ENCODE measurements at regions not wholly inside any gene's neighbourhood (a gene's known extent, or its start where the extent isn't known, plus 50 kb on each side); places are given as distances from the start of the nearest gene placed in this dataset.

DNA sequence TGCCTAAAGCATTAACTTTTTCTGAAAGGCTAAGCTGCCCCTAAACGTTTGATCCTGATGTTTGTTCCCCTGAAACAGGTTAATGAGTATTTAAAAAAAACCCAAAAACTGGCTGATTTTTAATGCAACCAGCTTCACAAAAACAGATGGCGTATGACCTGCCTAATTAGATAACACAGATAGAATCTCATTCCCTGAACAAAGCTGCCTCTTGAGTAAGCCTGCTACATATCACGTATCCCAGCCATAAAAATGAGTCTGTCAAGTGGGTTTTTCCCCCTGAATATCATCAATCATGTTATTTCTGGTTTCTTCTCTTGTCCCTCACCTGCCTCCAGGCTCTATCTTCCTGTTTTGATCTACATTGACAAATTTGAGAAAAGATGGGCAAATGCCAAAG is 154.2 kb upstream of the FAM9B start:
- Histone ChIP-seq H3K9me3 (no peaks in the 10 kb centered on the region), H3K36me3 (no peaks in the 10 kb centered on the region), H3K27ac (no peak overlapping the region), H3K4me1 (no peaks in the 10 kb centered on the region), H3K27me3 (replicated peaks in 1 of 7) (peaks cover 0 to 11% (median 0%) of the 10 kb centered on the region in 7 donors), H3K4me3 (no peak overlapping the region)
- intact Hi-C loops (cut with DNase I; ENCODE audit: low total_unique reads), result no loop called here
- DNase-seq, result no peak
- WGBS, 5 donors, result 65 to 86% (median 76%) methylated on average over 3 of the region's 3 CpGs
- TF ChIP-seq POLR2AphosphoS5 (IDR thresholded peaks at IDR 0.05), result no peak
- no peak for TF ChIP-seq POLR2A (IDR thresholded peaks at IDR 0.05)
- TF ChIP-seq, protein P1, sequence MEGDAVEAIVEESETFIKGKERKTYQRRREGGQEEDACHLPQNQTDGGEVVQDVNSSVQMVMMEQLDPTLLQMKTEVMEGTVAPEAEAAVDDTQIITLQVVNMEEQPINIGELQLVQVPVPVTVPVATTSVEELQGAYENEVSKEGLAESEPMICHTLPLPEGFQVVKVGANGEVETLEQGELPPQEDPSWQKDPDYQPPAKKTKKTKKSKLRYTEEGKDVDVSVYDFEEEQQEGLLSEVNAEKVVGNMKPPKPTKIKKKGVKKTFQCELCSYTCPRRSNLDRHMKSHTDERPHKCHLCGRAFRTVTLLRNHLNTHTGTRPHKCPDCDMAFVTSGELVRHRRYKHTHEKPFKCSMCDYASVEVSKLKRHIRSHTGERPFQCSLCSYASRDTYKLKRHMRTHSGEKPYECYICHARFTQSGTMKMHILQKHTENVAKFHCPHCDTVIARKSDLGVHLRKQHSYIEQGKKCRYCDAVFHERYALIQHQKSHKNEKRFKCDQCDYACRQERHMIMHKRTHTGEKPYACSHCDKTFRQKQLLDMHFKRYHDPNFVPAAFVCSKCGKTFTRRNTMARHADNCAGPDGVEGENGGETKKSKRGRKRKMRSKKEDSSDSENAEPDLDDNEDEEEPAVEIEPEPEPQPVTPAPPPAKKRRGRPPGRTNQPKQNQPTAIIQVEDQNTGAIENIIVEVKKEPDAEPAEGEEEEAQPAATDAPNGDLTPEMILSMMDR (IDR thresholded peaks at IDR 0.05 in 8 of 11, conservative IDR thresholded peaks at IDR 0.05 in 3 of 11), result no peak

- intact Hi-C loops (cut with DNase I; ENCODE audit: low total_unique reads), result no loop called here
Observed at GRCh38 chrX:9189286-9189685, 155.4 kb upstream of the FAM9B start.

DNA sequence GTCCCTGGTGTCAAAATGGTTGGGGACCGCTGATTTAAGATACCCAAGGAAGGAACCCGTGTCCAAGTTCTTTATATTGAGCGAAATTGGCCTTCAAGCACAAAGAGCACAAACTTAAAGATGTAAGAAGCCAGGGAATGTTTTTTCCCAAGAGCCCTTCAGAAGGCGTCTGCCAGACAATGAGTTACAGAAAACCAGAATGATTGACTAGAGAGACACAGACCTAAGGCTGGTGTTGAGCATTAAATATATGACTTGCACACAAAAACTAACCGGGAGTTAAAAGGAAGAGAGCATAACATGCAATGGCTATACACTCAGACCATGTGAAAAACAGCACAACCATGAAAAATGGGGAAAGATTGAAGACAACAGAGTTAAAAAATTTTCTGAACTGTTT is 157.5 kb upstream of the FAM9B start:
- H3K4me3 ChIP-seq, result no peak overlapping the region
- H3K27ac ChIP-seq, result no peak overlapping the region
- peaks cover 0 to 11% (median 0%) of the 10 kb centered on the region in 7 donors for H3K27me3 ChIP-seq (replicated peaks in 1 of 7)
- DNase-seq, result no peak
- intact Hi-C loops (cut with DNase I; ENCODE audit: low total_unique reads), result no loop called here
- H3K4me1 ChIP-seq, result no peaks in the 10 kb centered on the region
- no peaks in the 10 kb centered on the region for H3K36me3 ChIP-seq
- TF ChIP-seq POLR2AphosphoS5 (IDR thresholded peaks at IDR 0.05) (no peak), POLR2A (IDR thresholded peaks at IDR 0.05) (no peak)
- WGBS, 5 donors, result 77 to 96% (median 91%) methylated on average over 5 of the region's 5 CpGs
- no peaks in the 10 kb centered on the region for H3K9me3 ChIP-seq

More at GRCh38 chrX:9189286-9189685, 155.4 kb upstream of the FAM9B start:
- Histone ChIP-seq H3K36me3 (no peaks in the 10 kb centered on the region), H3K4me3 (no peak overlapping the region), H3K9me3 (no peaks in the 10 kb centered on the region), H3K27me3 (replicated peaks in 1 of 7) (peaks cover 0 to 11% (median 0%) of the 10 kb centered on the region in 7 donors), H3K4me1 (no peaks in the 10 kb centered on the region), H3K27ac (no peak overlapping the region)
- 55 to 84% (median 75%) methylated on average over 9 of the region's 9 CpGs for WGBS, 5 donors
- TF ChIP-seq POLR2A (IDR thresholded peaks at IDR 0.05) (no peak), POLR2AphosphoS5 (IDR thresholded peaks at IDR 0.05) (no peak)
- TF ChIP-seq, protein P1 (IDR thresholded peaks at IDR 0.05 in 8 of 11, conservative IDR thresholded peaks at IDR 0.05 in 3 of 11), result no peak
- no peak for DNase-seq

DNA sequence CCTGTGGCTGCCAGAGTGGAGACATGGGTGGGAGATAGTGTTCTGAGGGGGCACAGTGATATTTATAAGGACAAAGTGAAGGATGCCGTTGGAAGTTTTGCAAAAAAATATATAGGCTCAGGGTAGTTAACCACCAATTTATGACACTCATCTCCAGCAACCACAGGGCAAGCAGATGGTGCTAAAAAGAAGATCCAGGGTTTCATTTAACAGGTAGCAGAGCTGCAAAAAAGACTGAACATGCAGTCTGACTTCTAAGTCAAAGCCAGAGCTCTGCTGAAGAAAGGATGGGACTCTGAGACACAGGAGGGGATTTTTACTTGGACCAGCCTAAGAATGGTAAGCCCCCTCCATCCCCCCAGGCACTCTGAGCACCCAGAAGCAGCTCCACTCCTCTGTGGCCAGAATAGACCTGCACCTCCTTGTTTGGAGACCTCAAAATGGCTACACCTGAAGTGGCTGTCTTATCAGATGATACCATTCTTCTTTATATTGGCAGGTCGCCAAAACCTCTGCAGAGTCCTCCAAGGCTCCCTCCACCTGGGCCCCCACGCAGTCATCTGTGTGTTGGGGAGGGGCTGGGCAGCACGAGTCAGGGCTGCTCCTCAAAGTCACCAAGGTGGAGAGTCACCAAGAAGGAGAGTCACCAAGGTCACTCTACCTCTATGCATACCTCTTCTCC is 161.4 kb upstream of the FAM9B start:
- TF ChIP-seq POLR2AphosphoS5 (IDR thresholded peaks at IDR 0.05) (no peak), POLR2A (IDR thresholded peaks at IDR 0.05) (no peak)
- TF ChIP-seq, protein P1 (IDR thresholded peaks at IDR 0.05 in 8 of 11, conservative IDR thresholded peaks at IDR 0.05 in 3 of 11), result no peak
- no peaks in the 10 kb centered on the region for H3K9me3 ChIP-seq
- no peak overlapping the region for H3K27ac ChIP-seq
- no peaks in the 10 kb centered on the region for H3K36me3 ChIP-seq
- H3K4me1 ChIP-seq, result no peaks in the 10 kb centered on the region
- no peak overlapping the region for H3K4me3 ChIP-seq
- no peaks in the 10 kb centered on the region for H3K27me3 ChIP-seq (replicated peaks in 1 of 7)
- intact Hi-C loops (cut with DNase I; ENCODE audit: low total_unique reads), result no loop called here
- DNase-seq, result no peak
- 45 to 80% (median 51%) methylated on average over 1 to 4 of the region's 4 CpGs for WGBS, 5 donors
